GM12878 (cell line): ENCODE measurements at regions not wholly inside any gene's neighbourhood (a gene's known extent, or its start where the extent isn't known, plus 50 kb on each side); places are given as distances from the start of the nearest gene placed in this dataset.

ENCODE experiments used
- ATF3 ChIP-seq: IDR thresholded peaks from 2 replicates; pipeline ENCODE4 v1.6.1; 2011; ENCODE audit warnings: low read depth, mild to moderate bottlenecking, low read length, moderate library complexity, borderline replicate concordance; ENCODE audit errors: extremely low read depth
- CEBPB ChIP-seq, 2 experiments: fragments of 150-350 bp in 1 of 2; IDR thresholded peaks; 2 replicates each; pipeline ENCODE4 v1.6.1; 2012 to 2014; ENCODE audit warnings: low read depth in 2 of 2, low read length in 2 of 2, borderline replicate concordance in 1 of 2, inconsistent platforms in 1 of 2
- E2F8 ChIP-seq: fragments of 450-650 bp; IDR thresholded peaks from 2 replicates; pipeline ENCODE4 v1.6.1; 2018; ENCODE audit warnings: mild to moderate bottlenecking, low read depth, moderate library complexity; ENCODE audit not compliant: partially characterized antibody
- EED ChIP-seq: sonication (generic); IDR thresholded peaks from 2 replicates; pipeline ENCODE4 v1.6.1; 2016; ENCODE audit warnings: antibody characterized with exemption, low read depth
- JUND ChIP-seq: IDR thresholded peaks from 2 replicates; pipeline ENCODE4 v1.6.1; 2012; ENCODE audit warnings: low read depth, mild to moderate bottlenecking, low read length, improper control_type of control experiment, moderate library complexity
- MEF2A ChIP-seq: IDR thresholded peaks from 2 replicates; pipeline ENCODE4 v1.6.1; 2011; ENCODE audit warnings: low read depth, mild to moderate bottlenecking, low read length, moderate library complexity; ENCODE audit not compliant: insufficient read depth
- NBN ChIP-seq: fragments of 450-650 bp; IDR thresholded peaks from 2 replicates; pipeline ENCODE4 v1.6.1; 2016
- NFIC ChIP-seq: IDR thresholded peaks from 2 replicates; pipeline ENCODE4 v1.6.1; 2012; ENCODE audit warnings: low read depth, mild to moderate bottlenecking, inconsistent platforms, low read length, moderate library complexity
- RAD21 ChIP-seq: IDR thresholded peaks from 2 replicates; pipeline ENCODE4 v1.6.1; 2011; ENCODE audit warnings: mild to moderate bottlenecking, low read depth, low read length, moderate library complexity; ENCODE audit not compliant: insufficient read depth
- REST ChIP-seq: IDR thresholded peaks from 2 replicates; pipeline ENCODE4 v1.6.1; 2012; ENCODE audit warnings: mild to moderate bottlenecking, low read depth, low read length
- SMAD1 ChIP-seq: fragments of 450-650 bp; IDR thresholded peaks from 2 replicates; pipeline ENCODE4 v1.6.1; 2018; ENCODE audit warnings: mild to moderate bottlenecking, low read depth; ENCODE audit not compliant: partially characterized antibody
- ZBTB11 ChIP-seq: fragments of 450-650 bp; formaldehyde crosslinking; IDR thresholded peaks from 2 replicates; pipeline ENCODE4 v1.5.0; 2022; ENCODE audit warnings: mild to moderate bottlenecking, missing genetic modification characterization
- ZBTB33 ChIP-seq: fragments of 450-650 bp; IDR thresholded peaks from 2 replicates; pipeline ENCODE4 v1.6.1; 2017; ENCODE audit warnings: mild to moderate bottlenecking

- no peak for TF ChIP-seq CEBPB (IDR thresholded peaks at IDR 0.05; ENCODE audit: borderline replicate concordance in 1 of 2, low read depth in 2 of 2, low read length in 2 of 2)
- TF ChIP-seq MEF2A = no peak
- no peak for TF ChIP-seq JUND
- no peak for TF ChIP-seq E2F8
- no peak for TF ChIP-seq REST
- TF ChIP-seq NFIC = no peak
- TF ChIP-seq ATF3 = no peak
- no peak for TF ChIP-seq RAD21
- TF ChIP-seq SMAD1 = no peak
- TF ChIP-seq ZBTB11 (CRISPR knock-in tag) = no peak
- no peak for TF ChIP-seq NBN
- no peak for TF ChIP-seq ZBTB33
- TF ChIP-seq EED = no peak
Measured at GRCh38 chr5:143760755-143761154, 51.2 kb upstream of the HMHB1 start.
